ENCODE measurements at regions not wholly inside any gene's neighbourhood (a gene's known extent, or its start where the extent isn't known, plus 50 kb on each side); places are given as distances from the start of the nearest gene placed in this dataset.
"Not testable (repeated sequence)": the region's sequence is repeated elsewhere in the genome, so short reads cannot be mapped to it uniquely, and the experiment has no call there.

DNA sequence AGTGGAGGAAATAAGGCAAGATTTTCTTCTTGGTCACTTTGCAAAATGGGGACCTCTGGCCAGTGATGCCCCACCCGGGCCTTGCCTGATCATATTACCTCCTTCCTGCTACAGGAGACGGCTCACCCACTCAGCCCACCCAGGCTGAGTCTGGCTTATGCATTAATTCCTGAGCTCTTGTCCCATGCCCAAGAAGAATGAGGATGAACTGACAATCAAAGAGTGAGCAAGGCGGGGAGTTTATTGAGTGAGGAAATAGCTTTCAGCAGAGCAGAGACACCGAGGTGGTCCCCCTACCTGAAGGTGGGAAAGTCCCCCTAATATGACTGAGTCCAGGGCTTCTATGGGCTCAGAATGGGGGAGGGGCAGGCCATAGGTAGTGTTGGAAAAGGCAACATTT, 107.5 kb downstream of the EOMES start:
- ChIA-PET POLR2A (no interaction called here), CTCF (interaction anchor here (0.6 kb wide), 1 partner anchor 17 kb away, joined by 3 read pairs; no protein-coding TSS in a partner anchor)
- Histone ChIP-seq H3K27me3 (ENCODE audit: control insufficient read depth, insufficient read depth, low read length) (no peaks in the 10 kb centered on the region), H3K4me3 (ENCODE audit: low read depth, low read length) (no peak overlapping the region), H3K36me3 (ENCODE audit: control insufficient read depth, insufficient read depth, low read length) (no peaks in the 10 kb centered on the region)
- DNase-seq (ENCODE audit: low read depth), result no peak
- TF ChIP-seq, protein P1, sequence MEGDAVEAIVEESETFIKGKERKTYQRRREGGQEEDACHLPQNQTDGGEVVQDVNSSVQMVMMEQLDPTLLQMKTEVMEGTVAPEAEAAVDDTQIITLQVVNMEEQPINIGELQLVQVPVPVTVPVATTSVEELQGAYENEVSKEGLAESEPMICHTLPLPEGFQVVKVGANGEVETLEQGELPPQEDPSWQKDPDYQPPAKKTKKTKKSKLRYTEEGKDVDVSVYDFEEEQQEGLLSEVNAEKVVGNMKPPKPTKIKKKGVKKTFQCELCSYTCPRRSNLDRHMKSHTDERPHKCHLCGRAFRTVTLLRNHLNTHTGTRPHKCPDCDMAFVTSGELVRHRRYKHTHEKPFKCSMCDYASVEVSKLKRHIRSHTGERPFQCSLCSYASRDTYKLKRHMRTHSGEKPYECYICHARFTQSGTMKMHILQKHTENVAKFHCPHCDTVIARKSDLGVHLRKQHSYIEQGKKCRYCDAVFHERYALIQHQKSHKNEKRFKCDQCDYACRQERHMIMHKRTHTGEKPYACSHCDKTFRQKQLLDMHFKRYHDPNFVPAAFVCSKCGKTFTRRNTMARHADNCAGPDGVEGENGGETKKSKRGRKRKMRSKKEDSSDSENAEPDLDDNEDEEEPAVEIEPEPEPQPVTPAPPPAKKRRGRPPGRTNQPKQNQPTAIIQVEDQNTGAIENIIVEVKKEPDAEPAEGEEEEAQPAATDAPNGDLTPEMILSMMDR (IDR thresholded peaks at IDR 0.05; ENCODE audit: insufficient read depth, low read depth, low read length), result no peak

DNA sequence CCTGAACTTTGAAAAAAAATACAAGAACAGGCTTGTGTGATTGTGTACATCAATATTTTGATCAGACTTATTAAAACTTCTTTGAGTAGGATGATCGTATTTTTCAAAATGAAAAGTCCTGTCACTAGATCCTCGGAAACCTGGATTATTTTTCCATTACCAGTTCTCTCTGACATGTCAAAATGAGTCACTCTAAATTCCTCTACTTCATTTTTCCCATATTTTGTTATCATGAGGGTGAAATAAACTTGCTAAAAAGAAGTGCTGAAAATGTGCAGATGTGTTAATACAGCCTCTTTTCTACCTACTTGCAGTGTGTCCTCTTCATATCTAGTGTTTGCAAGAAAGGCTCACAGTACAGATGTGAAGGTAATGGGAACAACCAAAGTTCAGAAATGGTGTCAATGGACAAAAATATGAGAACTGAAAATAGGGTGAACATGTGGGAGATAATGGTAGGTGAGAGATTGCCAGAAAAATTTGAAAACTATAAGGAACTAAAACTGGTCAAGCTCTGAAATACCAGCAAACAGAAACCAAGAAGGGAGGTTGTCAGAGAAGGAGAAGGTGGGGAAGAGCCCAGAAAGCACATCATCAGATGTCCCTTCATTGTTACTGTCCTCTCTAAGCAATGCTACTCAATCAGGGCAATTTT, 108.2 kb downstream of the EOMES start:
- Histone ChIP-seq H3K27me3 (ENCODE audit: control insufficient read depth, insufficient read depth, low read length) (no peaks in the 10 kb centered on the region), H3K36me3 (ENCODE audit: control insufficient read depth, insufficient read depth, low read length) (no peaks in the 10 kb centered on the region), H3K4me3 (ENCODE audit: low read depth, low read length) (no peak overlapping the region)
- POLR2A ChIA-PET, result no interaction called here
- CTCF ChIA-PET, result no interaction called here
- DNase-seq (ENCODE audit: low read depth), result no peak
- TF ChIP-seq, protein P1 (IDR thresholded peaks at IDR 0.05; ENCODE audit: insufficient read depth, low read depth, low read length), result no peak

DNA sequence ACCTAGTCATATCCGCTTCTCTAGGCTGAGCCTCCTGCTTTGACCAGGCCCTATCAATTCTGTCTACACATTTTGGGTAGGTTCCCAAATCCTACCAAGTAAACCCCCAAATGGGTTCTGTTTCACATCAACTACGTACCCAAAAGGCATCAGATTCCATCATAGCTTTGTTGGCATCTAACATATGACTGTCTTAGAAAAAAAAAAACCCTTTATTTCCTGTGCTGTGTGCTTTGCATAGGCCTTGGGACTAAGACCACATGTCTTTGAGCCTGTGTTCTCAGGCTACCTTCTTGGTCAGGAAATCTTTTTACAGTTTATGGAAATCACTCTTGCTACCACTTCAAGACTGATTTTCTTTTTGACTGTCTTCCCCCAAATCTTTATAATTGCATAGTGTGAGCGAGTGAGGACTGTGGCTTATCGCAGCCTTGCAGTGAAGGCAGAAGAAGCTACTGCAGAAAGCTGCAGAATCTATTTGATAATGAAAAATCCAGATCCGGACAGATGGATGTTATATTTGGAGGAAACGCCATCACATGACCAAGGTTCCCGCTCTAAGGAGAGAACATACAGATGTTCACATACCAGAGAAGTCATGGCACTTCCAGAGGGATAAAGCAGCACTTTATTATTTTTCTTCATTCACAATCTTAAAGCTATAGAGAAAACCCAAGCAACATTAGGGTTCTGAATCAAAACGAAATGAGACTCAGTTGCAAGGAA, 111.2 kb downstream of the EOMES start:
- CTCF ChIA-PET, result no interaction called here
- no peaks in the 10 kb centered on the region for H3K36me3 ChIP-seq (ENCODE audit: control insufficient read depth, insufficient read depth, low read length)
- DNase-seq (ENCODE audit: low read depth), result no peak
- no peaks in the 10 kb centered on the region for H3K27me3 ChIP-seq (ENCODE audit: control insufficient read depth, insufficient read depth, low read length)
- POLR2A ChIA-PET, result no interaction called here
- TF ChIP-seq, protein P1 (IDR thresholded peaks at IDR 0.05; ENCODE audit: insufficient read depth, low read depth, low read length), result no peak
- no peak overlapping the region for H3K4me3 ChIP-seq (ENCODE audit: low read depth, low read length)

DNA sequence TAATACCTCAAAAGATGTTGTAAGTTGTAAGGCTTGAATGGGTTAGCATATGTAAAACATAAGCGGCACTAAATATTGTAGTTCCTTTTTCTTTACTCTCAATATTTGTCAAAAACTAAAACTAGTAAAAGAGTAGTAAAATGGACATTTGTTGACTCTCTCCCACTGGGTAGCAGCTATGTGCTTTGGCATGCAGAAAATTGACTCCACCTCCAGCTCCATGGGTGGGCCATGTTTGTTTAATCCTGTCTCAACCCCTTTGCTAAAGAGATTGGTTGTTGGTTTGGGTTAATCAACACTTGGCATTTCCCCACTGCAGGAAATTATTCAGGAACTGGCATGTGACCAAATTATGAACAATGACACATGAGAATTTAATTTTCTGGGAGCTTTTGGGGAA, 114.8 kb downstream of the EOMES start:
- ChIA-PET CTCF (interaction anchor here (0.6 kb wide), 1 partner anchor 44 kb away, joined by 3 read pairs; no protein-coding TSS in a partner anchor), POLR2A (no interaction called here)
- TF ChIP-seq, protein P1 (IDR thresholded peaks at IDR 0.05; ENCODE audit: insufficient read depth, low read depth, low read length), result no peak
- Histone ChIP-seq H3K4me3 (ENCODE audit: low read depth, low read length) (no peak overlapping the region), H3K27me3 (ENCODE audit: control insufficient read depth, insufficient read depth, low read length) (no peaks in the 10 kb centered on the region), H3K36me3 (ENCODE audit: control insufficient read depth, insufficient read depth, low read length) (no peaks in the 10 kb centered on the region)
- no peak for DNase-seq (ENCODE audit: low read depth)

DNA sequence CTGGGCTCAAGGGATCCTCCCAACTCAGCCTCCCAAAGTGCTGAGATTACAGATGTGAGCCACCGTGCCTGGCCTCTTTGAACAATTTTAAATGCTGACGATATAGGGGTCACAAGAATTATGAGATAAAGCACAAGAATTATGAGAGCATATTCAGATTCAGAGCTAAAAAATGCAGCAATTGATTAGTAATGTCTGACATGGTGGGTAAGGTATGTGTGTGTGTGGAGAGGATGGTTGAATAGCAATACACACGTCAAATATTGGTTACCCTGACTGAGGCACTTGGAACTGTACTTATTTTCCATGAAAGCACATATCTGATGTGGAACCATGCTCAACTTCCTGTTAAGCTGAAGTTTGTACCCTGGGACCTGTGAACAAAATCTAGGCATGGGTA, 115.6 kb downstream of the EOMES start:
- TF ChIP-seq, protein P1 (IDR thresholded peaks at IDR 0.05; ENCODE audit: insufficient read depth, low read depth, low read length), result no peak
- H3K4me3 ChIP-seq (ENCODE audit: low read depth, low read length), result no peak overlapping the region
- CTCF ChIA-PET, result interaction anchor here (0.6 to 0.8 kb wide), 2 partner anchors 12 to 43 kb away, joined by 3 read pairs; no protein-coding TSS in a partner anchor
- H3K36me3 ChIP-seq (ENCODE audit: control insufficient read depth, insufficient read depth, low read length), result no peaks in the 10 kb centered on the region
- no peak for DNase-seq (ENCODE audit: low read depth)
- no peaks in the 10 kb centered on the region for H3K27me3 ChIP-seq (ENCODE audit: control insufficient read depth, insufficient read depth, low read length)
- POLR2A ChIA-PET, result no interaction called here

DNA sequence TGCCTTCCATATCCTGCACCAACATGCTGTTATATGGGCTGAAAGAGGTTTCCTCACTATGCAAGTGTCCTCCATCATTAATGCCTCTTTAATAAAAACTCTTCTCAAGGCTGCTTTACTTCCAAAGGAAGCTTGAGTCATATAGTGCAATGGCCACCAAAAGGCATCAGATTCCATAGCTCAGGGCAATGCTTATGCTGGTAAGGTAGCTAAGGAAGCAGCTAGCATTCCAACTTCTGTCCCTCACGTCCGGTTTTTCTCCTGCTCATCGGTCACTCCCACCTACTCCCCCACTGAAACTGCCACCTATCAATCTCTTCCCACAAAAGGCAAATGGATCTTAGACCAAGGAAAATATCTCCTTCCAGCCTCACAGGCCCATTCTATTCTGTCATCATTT, 117.1 kb upstream of the SLC4A7 start:
- POLR2A ChIA-PET, result interaction anchor here (0.6 kb wide), 1 partner anchor 14 kb away, joined by 4 read pairs; no protein-coding TSS in a partner anchor
- H3K27me3 ChIP-seq (ENCODE audit: control insufficient read depth, insufficient read depth, low read length); H3K4me3 ChIP-seq (ENCODE audit: low read depth, low read length); H3K36me3 ChIP-seq (ENCODE audit: control insufficient read depth, insufficient read depth, low read length); DNase-seq (ENCODE audit: low read depth); CTCF ChIA-PET: not testable (repeated sequence)

DNA sequence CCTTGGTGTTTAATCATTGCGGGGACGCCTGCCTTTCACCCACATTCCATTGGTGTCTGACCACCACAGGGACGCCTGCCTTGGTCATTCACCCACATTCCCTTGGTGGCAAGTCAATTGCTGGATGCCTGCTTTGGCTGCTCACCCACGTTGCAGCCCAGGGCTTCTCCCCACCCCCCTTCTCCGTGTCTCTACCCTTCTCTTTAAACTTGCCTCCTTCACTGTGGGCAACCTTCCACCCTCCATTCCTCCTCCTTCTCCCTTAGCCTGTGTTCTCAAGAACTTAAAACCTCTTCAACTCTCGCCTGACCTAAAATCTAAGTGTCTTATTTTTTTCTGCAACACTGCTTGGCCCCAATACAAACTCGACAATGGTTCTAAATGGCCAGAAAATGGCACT, 115.6 kb upstream of the SLC4A7 start:
- CTCF ChIA-PET; POLR2A ChIA-PET; DNase-seq (ENCODE audit: low read depth); H3K36me3 ChIP-seq (ENCODE audit: control insufficient read depth, insufficient read depth, low read length); H3K4me3 ChIP-seq (ENCODE audit: low read depth, low read length); H3K27me3 ChIP-seq (ENCODE audit: control insufficient read depth, insufficient read depth, low read length): not testable (repeated sequence)
